ENCODE measurements at regions not wholly inside any gene's neighbourhood (a gene's known extent, or its start where the extent isn't known, plus 50 kb on each side); places are given as distances from the start of the nearest gene placed in this dataset.

DNA sequence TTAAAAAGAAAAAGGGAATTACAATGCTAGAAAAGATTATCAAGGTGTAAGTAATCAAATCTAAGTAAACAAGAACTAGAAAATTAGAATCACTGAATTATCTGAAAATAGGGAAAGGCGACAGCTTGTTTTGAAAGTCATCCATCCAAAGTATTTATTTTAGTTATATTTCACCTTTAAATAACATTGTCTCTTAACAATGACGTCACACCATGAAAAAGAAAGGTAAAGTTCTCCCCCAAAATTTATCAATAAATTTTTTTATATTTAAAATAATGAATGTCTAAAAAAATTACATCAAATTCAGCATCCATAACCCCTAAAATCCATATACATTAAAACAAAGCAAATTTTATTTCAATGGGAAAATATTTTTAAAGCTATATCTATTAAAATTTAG lies 223.2 kb downstream of the RERGL start:
- intact Hi-C loops (cut with micrococcal nuclease) (no loop called here), in situ Hi-C loops (cut with MboI; ENCODE audit: low sequenced_read_pairs) (loop anchor here (5.0 kb wide), 1 partner anchor 90 kb away; no protein-coding TSS in a partner anchor), dilution Hi-C loops (cut with HindIII; ENCODE audit: low sequenced_read_pairs, unreplicated experiment) (no loop called here)
- no peak for ATAC-seq (ENCODE audit: low read depth)
- no peak overlapping the region for H3K27ac ChIP-seq (ENCODE audit: insufficient read depth, low read length)
- H4K5ac ChIP-seq (ENCODE audit: low read depth, low read length) = no peak overlapping the region
- no peak overlapping the region for H2AK5ac ChIP-seq (ENCODE audit: low read depth, low read length)
- no peak overlapping the region for H4K8ac ChIP-seq (ENCODE audit: low read depth in 2 of 2, low read length in 2 of 2)
- H3K56ac ChIP-seq (ENCODE audit: extremely low read depth, insufficient read depth, low read length) = no peak overlapping the region
- no peaks in the 10 kb centered on the region for H3K79me1 ChIP-seq (ENCODE audit: low read depth in 1 of 2, low read length in 2 of 2)
- no peak overlapping the region for H3K4me2 ChIP-seq (ENCODE audit: low read depth, low read length)
- CTCF ChIA-PET = no interaction called here
- WGBS, 2 experiments (ENCODE audit: extremely low coverage in 2 of 2, insufficient read length in 1 of 2) = no CpG with 5 or more reads among the region's 2 CpGs
- no peaks in the 10 kb centered on the region for H3K9me1 ChIP-seq (ENCODE audit: insufficient read depth, low read length)
- H3K14ac ChIP-seq (replicated peaks; ENCODE audit: low read depth, low read length) = no peak overlapping the region
- no peak overlapping the region for H3K4ac ChIP-seq (ENCODE audit: low read depth, low read length)
- TF ChIP-seq MAZ (IDR thresholded peaks at IDR 0.05; ENCODE audit: borderline replicate concordance, low read depth, low read length) = no peak
- no peak for TF ChIP-seq RCOR1 (IDR thresholded peaks at IDR 0.05; ENCODE audit: insufficient replicate concordance, low read length)
- no peak for TF ChIP-seq NFE2L2 (IDR thresholded peaks at IDR 0.05; ENCODE audit: low read depth, low read length)
- TF ChIP-seq, protein P1, sequence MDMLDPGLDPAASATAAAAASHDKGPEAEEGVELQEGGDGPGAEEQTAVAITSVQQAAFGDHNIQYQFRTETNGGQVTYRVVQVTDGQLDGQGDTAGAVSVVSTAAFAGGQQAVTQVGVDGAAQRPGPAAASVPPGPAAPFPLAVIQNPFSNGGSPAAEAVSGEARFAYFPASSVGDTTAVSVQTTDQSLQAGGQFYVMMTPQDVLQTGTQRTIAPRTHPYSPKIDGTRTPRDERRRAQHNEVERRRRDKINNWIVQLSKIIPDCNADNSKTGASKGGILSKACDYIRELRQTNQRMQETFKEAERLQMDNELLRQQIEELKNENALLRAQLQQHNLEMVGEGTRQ (IDR thresholded peaks at IDR 0.05; ENCODE audit: low read depth, low read length) = no peak
- TF ChIP-seq ELK1 (IDR thresholded peaks at IDR 0.05; ENCODE audit: borderline replicate concordance, low read depth, low read length) = no peak
- TF ChIP-seq CEBPB (IDR thresholded peaks at IDR 0.05; ENCODE audit: low read depth, low read length) = no peak
- TF ChIP-seq BHLHE40 (IDR thresholded peaks at IDR 0.05; ENCODE audit: low read depth, low read length) = no peak
- TF ChIP-seq CHD1 (IDR thresholded peaks at IDR 0.05; ENCODE audit: low read depth, low read length) = no peak
- no peak for TF ChIP-seq CTCF (conservative IDR thresholded peaks at IDR 0.05; ENCODE audit: low read depth, low read length)
- TF ChIP-seq RFX5 (IDR thresholded peaks at IDR 0.05; ENCODE audit: low read depth, low read length) = no peak
- TF ChIP-seq MXI1 (IDR thresholded peaks at IDR 0.05; ENCODE audit: borderline replicate concordance, low read depth, low read length) = no peak
- TF ChIP-seq FOS (IDR thresholded peaks at IDR 0.05; ENCODE audit: low read depth, low read length) = no peak
- no peak for TF ChIP-seq MAFK (IDR thresholded peaks at IDR 0.05; ENCODE audit: low read depth, low read length)
- no peak for TF ChIP-seq SMC3 (IDR thresholded peaks at IDR 0.05; ENCODE audit: low read depth, low read length)
- TF ChIP-seq RAD21 (IDR thresholded peaks at IDR 0.05; ENCODE audit: low read length) = no peak
- no peak for TF ChIP-seq POLR2A (IDR thresholded peaks at IDR 0.05; ENCODE audit: low read depth, low read length)
- H3K27me3 ChIP-seq (ENCODE audit: control insufficient read depth, insufficient read depth, low read length) = no peaks in the 10 kb centered on the region
- H3K23ac ChIP-seq (ENCODE audit: low read depth, low read length) = no peak overlapping the region
- POLR2A ChIA-PET (ENCODE audit: unreplicated experiment) = no interaction called here
- no peak overlapping the region for H2BK20ac ChIP-seq (ENCODE audit: low read depth, low read length)
- H3K4me3 ChIP-seq (ENCODE audit: insufficient read depth, low read depth, low read length) = no peak overlapping the region
- H2BK120ac ChIP-seq (ENCODE audit: low read depth, low read length) = no peak overlapping the region
- no peaks in the 10 kb centered on the region for H3K36me3 ChIP-seq (ENCODE audit: control insufficient read depth, insufficient read depth, low read length)
- BruUV-seq (replicated peaks) = no TSS peak
- H4K91ac ChIP-seq (ENCODE audit: insufficient read depth, low read depth, low read length) = no peak overlapping the region
- no peak overlapping the region for H2AK9ac ChIP-seq (replicated peaks; ENCODE audit: low read depth, low read length, poor library complexity)
- H4K20me1 ChIP-seq (ENCODE audit: insufficient read depth, low read length) = no peaks in the 10 kb centered on the region
- no peak overlapping the region for H2BK5ac ChIP-seq (ENCODE audit: low read depth, low read length, poor library complexity, severe bottlenecking)
- H2AFZ ChIP-seq (replicated peaks; ENCODE audit: low read length, poor library complexity) = no peak overlapping the region
- H3K9ac ChIP-seq (ENCODE audit: low read depth, low read length) = no peak overlapping the region
- H2BK15ac ChIP-seq (ENCODE audit: low read depth, low read length) = no peak overlapping the region
- H3K18ac ChIP-seq (ENCODE audit: low read depth, low read length) = no peak overlapping the region
- no peaks in the 10 kb centered on the region for H3K4me1 ChIP-seq (ENCODE audit: control insufficient read depth, insufficient read depth, low read length)
- H3K9me3 ChIP-seq (ENCODE audit: control insufficient read depth, insufficient read depth, low read length) = peaks cover 12% of the 10 kb centered on the region; the same call in 1 of the 2 replicates
- DNase-seq = no peak

Data from IMR-90 (cell line).